ENCODE measurements at regions not wholly inside any gene's neighbourhood (a gene's known extent, or its start where the extent isn't known, plus 50 kb on each side); places are given as distances from the start of the nearest gene placed in this dataset.

- Histone ChIP-seq H3K18ac (ENCODE audit: low read depth, low read length) (no peak overlapping the region), H3K9ac (ENCODE audit: low read depth, low read length) (no peak overlapping the region), H3K23ac (ENCODE audit: low read depth, low read length) (no peak overlapping the region), H3K9me3 (ENCODE audit: control insufficient read depth, insufficient read depth, low read length) (peaks cover 6% of the 10 kb centered on the region), H3K4me2 (ENCODE audit: low read depth, low read length) (no peak overlapping the region), H3K79me1 (ENCODE audit: low read depth in 1 of 2, low read length in 2 of 2) (no peaks in the 10 kb centered on the region), H3K27ac (ENCODE audit: insufficient read depth, low read length) (no peak overlapping the region), H4K20me1 (ENCODE audit: insufficient read depth, low read length) (no peaks in the 10 kb centered on the region), H4K5ac (ENCODE audit: low read depth, low read length) (no peak overlapping the region), H2BK120ac (ENCODE audit: low read depth, low read length) (peak overlapping the region; percentile 58), H3K27me3 (ENCODE audit: control insufficient read depth, insufficient read depth, low read length) (no peaks in the 10 kb centered on the region), H3K36me3 (ENCODE audit: control insufficient read depth, insufficient read depth, low read length) (no peaks in the 10 kb centered on the region), H3K56ac (ENCODE audit: extremely low read depth, insufficient read depth, low read length) (no peak overlapping the region), H3K4ac (ENCODE audit: low read depth, low read length) (peak overlapping the region; percentile 15; the same call in 1 of the 2 replicates), H3K4me1 (ENCODE audit: control insufficient read depth, insufficient read depth, low read length) (no peaks in the 10 kb centered on the region), H4K8ac (ENCODE audit: low read depth in 2 of 2, low read length in 2 of 2) (peak overlapping the region; percentile 12 to 36; a peak in 2 of 4 replicates), H2BK5ac (ENCODE audit: low read depth, low read length, poor library complexity, severe bottlenecking) (no peak overlapping the region), H2AK5ac (ENCODE audit: low read depth, low read length) (peak overlapping the region; percentile 73; the same call in 1 of the 2 replicates), H3K9me1 (ENCODE audit: insufficient read depth, low read length) (no peaks in the 10 kb centered on the region), H2BK15ac (ENCODE audit: low read depth, low read length) (no peak overlapping the region; the same call in 1 of the 3 replicates), H4K91ac (ENCODE audit: insufficient read depth, low read depth, low read length) (no peak overlapping the region; the same call in 1 of the 2 replicates), H3K4me3 (ENCODE audit: insufficient read depth, low read depth, low read length) (no peak overlapping the region), H3K14ac (replicated peaks; ENCODE audit: low read depth, low read length) (no peak overlapping the region), H2AK9ac (replicated peaks; ENCODE audit: low read depth, low read length, poor library complexity) (no peak overlapping the region), H2AFZ (replicated peaks; ENCODE audit: low read length, poor library complexity) (peak overlapping the region; percentile 34), H2BK20ac (ENCODE audit: low read depth, low read length) (peak overlapping the region; percentile 33; the same call in 1 of the 2 replicates)
- TF ChIP-seq POLR2A (IDR thresholded peaks at IDR 0.05; ENCODE audit: low read depth, low read length) (no peak), ELK1 (IDR thresholded peaks at IDR 0.05; ENCODE audit: borderline replicate concordance, low read depth, low read length) (no peak), CHD1 (IDR thresholded peaks at IDR 0.05; ENCODE audit: low read depth, low read length) (no peak), NFE2L2 (IDR thresholded peaks at IDR 0.05; ENCODE audit: low read depth, low read length) (no peak), MAZ (IDR thresholded peaks at IDR 0.05; ENCODE audit: borderline replicate concordance, low read depth, low read length) (no peak), FOS (IDR thresholded peaks at IDR 0.05; ENCODE audit: low read depth, low read length) (no peak), BHLHE40 (IDR thresholded peaks at IDR 0.05; ENCODE audit: low read depth, low read length) (no peak), RAD21 (IDR thresholded peaks at IDR 0.05; ENCODE audit: low read length) (peak; percentile 68), RFX5 (IDR thresholded peaks at IDR 0.05; ENCODE audit: low read depth, low read length) (no peak), MAFK (IDR thresholded peaks at IDR 0.05; ENCODE audit: low read depth, low read length) (no peak), MXI1 (IDR thresholded peaks at IDR 0.05; ENCODE audit: borderline replicate concordance, low read depth, low read length) (no peak), CEBPB (IDR thresholded peaks at IDR 0.05; ENCODE audit: low read depth, low read length) (no peak), RCOR1 (IDR thresholded peaks at IDR 0.05; ENCODE audit: insufficient replicate concordance, low read length) (no peak), SMC3 (IDR thresholded peaks at IDR 0.05; ENCODE audit: low read depth, low read length) (peak; percentile 54)
- TF ChIP-seq, protein P1, sequence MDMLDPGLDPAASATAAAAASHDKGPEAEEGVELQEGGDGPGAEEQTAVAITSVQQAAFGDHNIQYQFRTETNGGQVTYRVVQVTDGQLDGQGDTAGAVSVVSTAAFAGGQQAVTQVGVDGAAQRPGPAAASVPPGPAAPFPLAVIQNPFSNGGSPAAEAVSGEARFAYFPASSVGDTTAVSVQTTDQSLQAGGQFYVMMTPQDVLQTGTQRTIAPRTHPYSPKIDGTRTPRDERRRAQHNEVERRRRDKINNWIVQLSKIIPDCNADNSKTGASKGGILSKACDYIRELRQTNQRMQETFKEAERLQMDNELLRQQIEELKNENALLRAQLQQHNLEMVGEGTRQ (IDR thresholded peaks at IDR 0.05; ENCODE audit: low read depth, low read length) = no peak
- TF ChIP-seq, protein P2, sequence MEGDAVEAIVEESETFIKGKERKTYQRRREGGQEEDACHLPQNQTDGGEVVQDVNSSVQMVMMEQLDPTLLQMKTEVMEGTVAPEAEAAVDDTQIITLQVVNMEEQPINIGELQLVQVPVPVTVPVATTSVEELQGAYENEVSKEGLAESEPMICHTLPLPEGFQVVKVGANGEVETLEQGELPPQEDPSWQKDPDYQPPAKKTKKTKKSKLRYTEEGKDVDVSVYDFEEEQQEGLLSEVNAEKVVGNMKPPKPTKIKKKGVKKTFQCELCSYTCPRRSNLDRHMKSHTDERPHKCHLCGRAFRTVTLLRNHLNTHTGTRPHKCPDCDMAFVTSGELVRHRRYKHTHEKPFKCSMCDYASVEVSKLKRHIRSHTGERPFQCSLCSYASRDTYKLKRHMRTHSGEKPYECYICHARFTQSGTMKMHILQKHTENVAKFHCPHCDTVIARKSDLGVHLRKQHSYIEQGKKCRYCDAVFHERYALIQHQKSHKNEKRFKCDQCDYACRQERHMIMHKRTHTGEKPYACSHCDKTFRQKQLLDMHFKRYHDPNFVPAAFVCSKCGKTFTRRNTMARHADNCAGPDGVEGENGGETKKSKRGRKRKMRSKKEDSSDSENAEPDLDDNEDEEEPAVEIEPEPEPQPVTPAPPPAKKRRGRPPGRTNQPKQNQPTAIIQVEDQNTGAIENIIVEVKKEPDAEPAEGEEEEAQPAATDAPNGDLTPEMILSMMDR (conservative IDR thresholded peaks at IDR 0.05; ENCODE audit: low read depth, low read length) = peak; percentile 49
- no TSS peak for BruUV-seq (replicated peaks)
- DNase-seq (peak; percentile 39), ATAC-seq (ENCODE audit: low read depth) (no peak)
- POLR2A ChIA-PET (ENCODE audit: unreplicated experiment) = no interaction called here
- in situ Hi-C loops (cut with MboI; ENCODE audit: low sequenced_read_pairs) = no loop called here
- dilution Hi-C loops (cut with HindIII; ENCODE audit: low sequenced_read_pairs, unreplicated experiment) = no loop called here
- CTCF ChIA-PET = interaction anchor here (0.6 kb wide), 1 partner anchor 211 kb away, joined by 3 read pairs; no protein-coding TSS in a partner anchor
- intact Hi-C loops (cut with micrococcal nuclease) = no loop called here
- 85% methylated on average over 2 of the region's 8 CpGs; no CpG with 5 or more reads in 1 of the 2 experiments for WGBS, 2 experiments (ENCODE audit: extremely low coverage in 2 of 2, insufficient read length in 1 of 2)
Observed at GRCh38 chr22:44567846-44568493, 69.9 kb upstream of the RTL6 start.
